B cell (primary cell): ENCODE measurements at regions not wholly inside any gene's neighbourhood (a gene's known extent, or its start where the extent isn't known, plus 50 kb on each side); places are given as distances from the start of the nearest gene placed in this dataset.

Experiments used
- ATAC-seq: fragments of 200-7000 bp; cut with Tn5 transposase; one replicate; pipeline ENCODE4 v1.10.0; 2021; ENCODE audit warnings: low read depth, mild to moderate bottlenecking, moderate number of reproducible peaks, moderate library complexity
- CTCF ChIA-PET: fragments of 350-600 bp; sonication (Branson Sonifier 250); formaldehyde crosslinking; loops from one replicate; lab custom pipeline; 2021; ENCODE audit warnings: antibody characterized with exemption, inconsistent platforms; lab: Charles Lee
- POLR2A ChIA-PET: fragments of 350-600 bp; sonication (Branson Sonifier 250); formaldehyde crosslinking; loops from one replicate; lab custom pipeline; 2021; ENCODE audit warnings: antibody characterized with exemption; lab: Charles Lee
- DNase-seq: peaks from one replicate; pipeline ENCODE4 v3.0.0; 2013
- H2AFZ ChIP-seq: 2 replicates; pipeline ENCODE4 v1.6.1; 2012; ENCODE audit warnings: mild to moderate bottlenecking, low read depth, low read length; ENCODE audit not compliant: insufficient read depth, poor library complexity, severe bottlenecking
- H3K27ac ChIP-seq, 2 donors: 1 replicate in 1 of 2; 2 replicates in 1 of 2; pipeline ENCODE4 v1.5.1; 2012 to 2013; ENCODE audit warnings: low read length in 2 of 2, mild to moderate bottlenecking in 2 of 2, moderate library complexity in 1 of 2
- H3K27me3 ChIP-seq, 4 experiments: fragments of 200-600 bp in 1 of 4; sonication (generic) in 1 of 4; replicated peaks in 1 of 4; 1 replicate in 2 of 4; 2 replicates in 2 of 4; pipeline versions ENCODE4 v1.6.1 to v1.7.0; 2013 to 2016; ENCODE audit warnings: low read length in 3 of 4, mild to moderate bottlenecking in 2 of 4, mixed read lengths in 1 of 4, moderate library complexity in 1 of 4; ENCODE audit not compliant: insufficient read depth in 4 of 4, control insufficient read depth in 3 of 4; ENCODE audit errors: control extremely low read depth in 1 of 4
- H3K36me3 ChIP-seq, 2 experiments: replicated peaks in 1 of 2; 1 replicate in 1 of 2; 2 replicates in 1 of 2; pipeline versions ENCODE4 v1.6.1 to v1.7.1; 2013; ENCODE audit warnings: low read length in 1 of 2; ENCODE audit not compliant: insufficient read depth in 2 of 2, control insufficient read depth in 1 of 2; ENCODE audit errors: control extremely low read depth in 1 of 2, extremely low read depth in 1 of 2
- H3K4me1 ChIP-seq, 2 donors: fragments of 200-600 bp in 1 of 2; sonication (generic) in 1 of 2; 1 replicate in 1 of 2; 2 replicates in 1 of 2; pipeline versions ENCODE4 v1.5.1 to v1.6.1; 2013 to 2017; ENCODE audit warnings: low read length in 2 of 2; ENCODE audit not compliant: control insufficient read depth in 2 of 2, insufficient read depth in 2 of 2
- H3K4me2 ChIP-seq: replicated peaks from 2 replicates; pipeline ENCODE3; 2012; ENCODE audit warnings: mild to moderate bottlenecking, low read depth, low read length; ENCODE audit not compliant: poor library complexity, severe bottlenecking
- H3K4me3 ChIP-seq, 5 experiments: fragments of 200-600 bp in 1 of 5; sonication (generic) in 1 of 5; 1 replicate in 3 of 5; 2 replicates in 2 of 5; pipeline versions ENCODE4 v1.5.1 to v1.7.0; 2011 to 2016; ENCODE audit warnings: low read length in 4 of 5, mild to moderate bottlenecking in 4 of 5, low read depth in 2 of 5, control low read depth in 1 of 5, moderate library complexity in 1 of 5; ENCODE audit not compliant: insufficient read depth in 1 of 5; ENCODE audit errors: control extremely low read depth in 1 of 5, extremely low read depth in 1 of 5
- H3K79me2 ChIP-seq: fragments of 200-600 bp; sonication (generic); one replicate; pipeline ENCODE4 v1.6.0; 2016; ENCODE audit warnings: low read length; ENCODE audit not compliant: control insufficient read depth, insufficient read depth
- H3K9ac ChIP-seq: fragments of 200-600 bp; sonication (generic); 2 replicates; pipeline ENCODE4 v1.6.1; 2017; ENCODE audit warnings: mild to moderate bottlenecking, low read length, moderate library complexity
- H3K9me3 ChIP-seq, 3 donors: one replicate each; pipeline versions ENCODE4 v1.6.1 to v1.7.1; 2013; ENCODE audit warnings: low read length in 2 of 3; ENCODE audit not compliant: control insufficient read depth in 2 of 3, insufficient read depth in 1 of 3; ENCODE audit errors: control extremely low read depth in 1 of 3
- H4K20me1 ChIP-seq: 2 replicates; pipeline ENCODE4 v1.6.0; 2012; ENCODE audit warnings: mild to moderate bottlenecking, low read length; ENCODE audit not compliant: insufficient read depth, control insufficient read depth, poor library complexity, severe bottlenecking
- H3K27ac Mint-ChIP-seq: one replicate; pipeline ENCODE4 v1.8.0; 2021; ENCODE audit warnings: mixed read lengths
- H3K27me3 Mint-ChIP-seq: one replicate; pipeline ENCODE4 v1.8.0; 2021; ENCODE audit warnings: mixed read lengths
- H3K4me1 Mint-ChIP-seq: one replicate; pipeline ENCODE4 v1.8.0; 2021; ENCODE audit warnings: mixed read lengths
- H3K4me3 Mint-ChIP-seq: one replicate; pipeline ENCODE4 v1.8.0; 2021; ENCODE audit warnings: mixed read lengths
- H3K9me3 Mint-ChIP-seq: one replicate; pipeline ENCODE4 v1.8.0; 2022; ENCODE audit warnings: mixed read lengths; ENCODE audit not compliant: insufficient read depth
- CTCF ChIP-seq: fragments of 200-600 bp; IDR thresholded peaks from one replicate; pipeline ENCODE4 v1.8.0; 2022; ENCODE audit warnings: antibody characterized with exemption, mild to moderate bottlenecking
- EZH2 ChIP-seq: IDR thresholded peaks from 2 replicates; pipeline ENCODE4 v1.6.1; 2012; ENCODE audit warnings: borderline replicate concordance, low read depth, mild to moderate bottlenecking, moderate library complexity, low read length; ENCODE audit not compliant: insufficient read depth, poor library complexity, severe bottlenecking
- WGBS: methylation state at CpG from one replicate; pipeline ENCODE4 v1.1.5; 2013; ENCODE audit warnings: missing lambda C conversion rate; ENCODE audit not compliant: insufficient coverage; 5-methylcytosine and 5-hydroxymethylcytosine counted together
- intact Hi-C: fragments of 100-400 bp; cut with micrococcal nuclease; formaldehyde crosslinking; loops from one replicate; pipeline ENCODE4 v1.10.0; 2022

GRCh38 chr17:72529386-72529785, 408.6 kb downstream of the SOX9 start:
- Histone ChIP-seq H3K9ac (no peak overlapping the region), H3K36me3 (no peaks in the 10 kb centered on the region), H3K27me3 (no peaks in the 10 kb centered on the region), H3K4me2 (no peak overlapping the region), H3K79me2 (no peaks in the 10 kb centered on the region), H3K27ac (no peak overlapping the region), H3K9me3 (no peaks in the 10 kb centered on the region), H3K4me1 (no peaks in the 10 kb centered on the region), H3K4me3 (no peak overlapping the region), H4K20me1 (no peaks in the 10 kb centered on the region), H2AFZ (no peak overlapping the region)
- no peaks in the 10 kb centered on the region for H3K4me1 Mint-ChIP-seq
- DNase-seq (no peak), ATAC-seq (no peak)
- H3K27ac Mint-ChIP-seq, result no peak overlapping the region
- H3K27me3 Mint-ChIP-seq, result peaks cover 4% of the 10 kb centered on the region
- ChIA-PET CTCF (no interaction called here), POLR2A (no interaction called here)
- H3K9me3 Mint-ChIP-seq, result peaks cover 3% of the 10 kb centered on the region
- intact Hi-C loops, result no loop called here
- WGBS, result 86% methylated on average over 4 of the region's 4 CpGs
- TF ChIP-seq EZH2, result no peak
- TF ChIP-seq CTCF, result no peak
- no peak overlapping the region for H3K4me3 Mint-ChIP-seq

- TF ChIP-seq CTCF (no peak), EZH2 (no peak)
- Histone ChIP-seq H3K4me1 (no peaks in the 10 kb centered on the region), H3K27ac (no peak overlapping the region), H2AFZ (no peak overlapping the region), H3K27me3 (no peaks in the 10 kb centered on the region), H4K20me1 (no peaks in the 10 kb centered on the region), H3K4me3 (no peak overlapping the region), H3K36me3 (no peaks in the 10 kb centered on the region), H3K79me2 (no peaks in the 10 kb centered on the region), H3K9me3 (no peaks in the 10 kb centered on the region), H3K4me2 (no peak overlapping the region), H3K9ac (no peak overlapping the region)
- DNase-seq (no peak), ATAC-seq (no peak)
- intact Hi-C loops, result no loop called here
- CTCF ChIA-PET, result no interaction called here
- Mint-ChIP-seq H3K4me3 (no peak overlapping the region), H3K4me1 (no peaks in the 10 kb centered on the region), H3K27ac (no peak overlapping the region), H3K27me3 (peaks cover 4% of the 10 kb centered on the region), H3K9me3 (peaks cover 5% of the 10 kb centered on the region)
- 100% methylated on average over 1 of the region's 3 CpGs for WGBS
- POLR2A ChIA-PET, result no interaction called here
These were observed 409.6 kb downstream of the SOX9 start for GRCh38 chr17:72530454-72530853.
